ENCODE measurements at regions not wholly inside any gene's neighbourhood (a gene's known extent, or its start where the extent isn't known, plus 50 kb on each side); places are given as distances from the start of the nearest gene placed in this dataset.

DNA sequence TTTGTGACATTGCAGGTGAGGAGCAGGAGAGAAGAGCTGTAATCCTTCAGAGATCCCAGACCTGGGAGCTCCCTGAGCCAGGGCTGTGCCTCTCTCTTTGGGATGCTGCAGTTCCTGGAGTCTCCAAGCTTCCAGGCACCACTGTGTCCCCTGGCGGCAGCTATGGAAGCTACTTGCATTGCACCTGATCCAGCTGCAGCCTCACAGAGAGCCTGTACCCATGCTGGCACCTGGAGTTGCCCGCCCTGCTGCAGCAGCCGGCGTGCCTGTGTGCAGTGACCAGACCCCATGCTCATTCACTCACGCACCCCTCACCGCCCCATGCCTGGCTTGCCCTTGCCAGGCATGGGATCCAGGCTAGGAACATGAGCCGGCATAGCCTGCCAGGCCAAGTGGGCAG is 51.8 kb upstream of the MED9 start:
- no peaks in the 10 kb centered on the region for H3K4me1 ChIP-seq (ENCODE audit: insufficient read depth, low read length)
- peaks cover 0 to 18% of the 10 kb centered on the region in 2 experiments for H3K9me3 ChIP-seq (ENCODE audit: control insufficient read depth in 1 of 2, insufficient read depth in 1 of 2, low read length in 2 of 2)
- DNase-seq (no peak), ATAC-seq (ENCODE audit: poor library complexity) (no peak)
- no peak overlapping the region for H3K4me3 ChIP-seq (ENCODE audit: low read length)
- no peaks in the 10 kb centered on the region for H3K9me3 Mint-ChIP-seq
- no peaks in the 10 kb centered on the region for H3K36me3 ChIP-seq (ENCODE audit: insufficient read depth, low read length)
- no peaks in the 10 kb centered on the region for H3K36me3 Mint-ChIP-seq (ENCODE audit: low read depth)
- no peak overlapping the region for H3K27ac Mint-ChIP-seq
- intact Hi-C loops (cut with DNase I, micrococcal nuclease), result no loop called here
- ChIA-PET POLR2A (interaction anchor here (0.7 to 0.9 kb wide), 2 partner anchors 15 to 33 kb away, joined by 3 read pairs; no protein-coding TSS in a partner anchor), CTCF (no interaction called here)
- no peaks in the 10 kb centered on the region for H3K4me1 Mint-ChIP-seq (ENCODE audit: low read depth)
- H3K27me3 ChIP-seq (ENCODE audit: control insufficient read depth in 1 of 2, insufficient read depth in 2 of 2, low read length in 2 of 2), result no peaks in the 10 kb centered on the region
- no peaks in the 10 kb centered on the region for H3K27me3 Mint-ChIP-seq
- TF ChIP-seq, protein P1, sequence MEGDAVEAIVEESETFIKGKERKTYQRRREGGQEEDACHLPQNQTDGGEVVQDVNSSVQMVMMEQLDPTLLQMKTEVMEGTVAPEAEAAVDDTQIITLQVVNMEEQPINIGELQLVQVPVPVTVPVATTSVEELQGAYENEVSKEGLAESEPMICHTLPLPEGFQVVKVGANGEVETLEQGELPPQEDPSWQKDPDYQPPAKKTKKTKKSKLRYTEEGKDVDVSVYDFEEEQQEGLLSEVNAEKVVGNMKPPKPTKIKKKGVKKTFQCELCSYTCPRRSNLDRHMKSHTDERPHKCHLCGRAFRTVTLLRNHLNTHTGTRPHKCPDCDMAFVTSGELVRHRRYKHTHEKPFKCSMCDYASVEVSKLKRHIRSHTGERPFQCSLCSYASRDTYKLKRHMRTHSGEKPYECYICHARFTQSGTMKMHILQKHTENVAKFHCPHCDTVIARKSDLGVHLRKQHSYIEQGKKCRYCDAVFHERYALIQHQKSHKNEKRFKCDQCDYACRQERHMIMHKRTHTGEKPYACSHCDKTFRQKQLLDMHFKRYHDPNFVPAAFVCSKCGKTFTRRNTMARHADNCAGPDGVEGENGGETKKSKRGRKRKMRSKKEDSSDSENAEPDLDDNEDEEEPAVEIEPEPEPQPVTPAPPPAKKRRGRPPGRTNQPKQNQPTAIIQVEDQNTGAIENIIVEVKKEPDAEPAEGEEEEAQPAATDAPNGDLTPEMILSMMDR (IDR thresholded peaks at IDR 0.05), result no peak
- no peak overlapping the region for H3K27ac ChIP-seq (ENCODE audit: low read depth in 1 of 2, low read length in 2 of 2)
- no peak overlapping the region for H3K4me3 Mint-ChIP-seq

DNA sequence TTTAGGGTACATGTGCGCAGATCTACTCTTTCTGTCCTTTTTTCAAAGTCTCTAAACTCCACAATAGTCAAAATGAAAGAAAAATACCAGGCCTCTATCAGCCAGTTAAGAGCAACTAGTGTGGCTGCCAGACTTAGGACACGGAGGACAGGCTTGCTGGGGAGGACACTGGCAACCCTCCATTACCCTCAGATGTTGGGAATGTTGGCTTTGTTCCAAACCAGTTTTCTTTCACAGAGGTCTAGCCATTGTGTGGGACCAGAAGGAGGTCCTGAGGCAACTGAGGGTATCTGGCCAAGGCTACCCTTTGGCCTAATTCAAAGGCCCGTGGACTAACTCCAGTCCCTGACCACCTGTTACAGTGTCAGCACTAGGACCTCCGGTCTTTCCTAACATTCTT is 51.2 kb upstream of the MED9 start:
- H3K4me3 ChIP-seq (ENCODE audit: low read length), result no peak overlapping the region
- Mint-ChIP-seq H3K4me3 (no peak overlapping the region), H3K27me3 (no peaks in the 10 kb centered on the region), H3K4me1 (ENCODE audit: low read depth) (no peaks in the 10 kb centered on the region), H3K36me3 (ENCODE audit: low read depth) (no peaks in the 10 kb centered on the region), H3K27ac (no peak overlapping the region), H3K9me3 (no peaks in the 10 kb centered on the region)
- DNase-seq (no peak), ATAC-seq (ENCODE audit: poor library complexity) (no peak)
- intact Hi-C loops (cut with DNase I, micrococcal nuclease), result no loop called here
- TF ChIP-seq, protein P1 (IDR thresholded peaks at IDR 0.05), result no peak
- H3K36me3 ChIP-seq (ENCODE audit: insufficient read depth, low read length), result no peaks in the 10 kb centered on the region
- H3K27me3 ChIP-seq (ENCODE audit: control insufficient read depth in 1 of 2, insufficient read depth in 2 of 2, low read length in 2 of 2), result no peaks in the 10 kb centered on the region
- CTCF ChIA-PET, result no interaction called here
- POLR2A ChIA-PET, result no interaction called here
- no peak overlapping the region for H3K27ac ChIP-seq (ENCODE audit: low read depth in 1 of 2, low read length in 2 of 2)
- peaks cover 0 to 18% of the 10 kb centered on the region in 2 experiments for H3K9me3 ChIP-seq (ENCODE audit: control insufficient read depth in 1 of 2, insufficient read depth in 1 of 2, low read length in 2 of 2)
- H3K4me1 ChIP-seq (ENCODE audit: insufficient read depth, low read length), result no peaks in the 10 kb centered on the region

DNA sequence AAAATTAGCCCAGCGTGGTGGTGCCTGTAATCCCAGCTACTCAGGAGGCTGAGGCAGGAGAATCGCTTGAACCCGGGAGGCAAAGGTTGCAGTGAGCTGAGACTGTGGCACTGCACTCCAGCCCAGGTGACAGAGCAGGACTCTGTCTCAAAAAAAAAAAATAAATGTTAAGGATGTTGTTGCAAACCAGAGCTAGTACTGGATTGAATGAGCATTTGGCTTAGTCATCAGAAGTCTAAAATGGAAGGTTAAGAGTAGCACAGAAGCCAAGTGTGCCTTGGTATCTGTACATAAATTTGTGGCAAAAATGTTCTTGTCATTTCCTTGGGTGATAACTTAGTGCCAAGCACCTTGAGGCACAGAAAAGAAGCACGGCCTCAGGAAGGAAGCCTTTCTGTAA is 50.6 kb upstream of the MED9 start:
- Histone ChIP-seq H3K36me3 (ENCODE audit: insufficient read depth, low read length) (no peaks in the 10 kb centered on the region), H3K9me3 (ENCODE audit: control insufficient read depth in 1 of 2, insufficient read depth in 1 of 2, low read length in 2 of 2) (peaks cover 0 to 18% of the 10 kb centered on the region in 2 experiments), H3K27me3 (ENCODE audit: control insufficient read depth in 1 of 2, insufficient read depth in 2 of 2, low read length in 2 of 2) (no peaks in the 10 kb centered on the region), H3K4me3 (ENCODE audit: low read length) (no peak overlapping the region), H3K27ac (ENCODE audit: low read depth in 1 of 2, low read length in 2 of 2) (no peak overlapping the region), H3K4me1 (ENCODE audit: insufficient read depth, low read length) (no peaks in the 10 kb centered on the region)
- ATAC-seq (ENCODE audit: poor library complexity) (no peak), DNase-seq (no peak)
- H3K4me1 Mint-ChIP-seq (ENCODE audit: low read depth), result no peaks in the 10 kb centered on the region
- no peak overlapping the region for H3K4me3 Mint-ChIP-seq
- no peaks in the 10 kb centered on the region for H3K9me3 Mint-ChIP-seq
- ChIA-PET POLR2A (no interaction called here), CTCF (no interaction called here)
- H3K27me3 Mint-ChIP-seq, result no peaks in the 10 kb centered on the region
- H3K36me3 Mint-ChIP-seq (ENCODE audit: low read depth), result no peaks in the 10 kb centered on the region
- TF ChIP-seq, protein P1 (IDR thresholded peaks at IDR 0.05), result no peak
- no peak overlapping the region for H3K27ac Mint-ChIP-seq
- intact Hi-C loops (cut with DNase I, micrococcal nuclease), result no loop called here
